ENCODE measurements at regions not wholly inside any gene's neighbourhood (a gene's known extent, or its start where the extent isn't known, plus 50 kb on each side); places are given as distances from the start of the nearest gene placed in this dataset.
"Not testable (repeated sequence)": the region's sequence is repeated elsewhere in the genome, so short reads cannot be mapped to it uniquely, and the experiment has no call there.

GRCh38 chr14:53260286-53260685 lies 107.2 kb upstream of the DDHD1 start:
- Histone ChIP-seq H3K27me3 (no peaks in the 10 kb centered on the region), H3K9me3 (peaks cover 0 to 24% of the 10 kb centered on the region in 2 donors), H3K4me3 (no peak overlapping the region), H3K36me3 (no peaks in the 10 kb centered on the region), H3K27ac (no peak overlapping the region), H3K4me1 (no peaks in the 10 kb centered on the region)
- ATAC-seq (no peak), DNase-seq (no peak)
- no peak for TF ChIP-seq CTCF (IDR thresholded peaks at IDR 0.05)
- intact Hi-C loops (cut with DNase I): no loop called here

- Histone ChIP-seq H3K4me1 (no peaks in the 10 kb centered on the region), H3K27ac (no peak overlapping the region), H3K36me3 (no peaks in the 10 kb centered on the region), H3K9me3 (peaks cover 0 to 21% of the 10 kb centered on the region in 2 donors), H3K27me3 (no peaks in the 10 kb centered on the region), H3K4me3 (no peak overlapping the region)
- TF ChIP-seq CTCF (IDR thresholded peaks at IDR 0.05): no peak
- intact Hi-C loops (cut with DNase I): no loop called here
- DNase-seq (no peak), ATAC-seq (no peak)
Observed at GRCh38 chr14:53252141-53252540, 99.0 kb upstream of the DDHD1 start.

GRCh38 chr14:53249059-53249458 lies 95.9 kb upstream of the DDHD1 start:
- intact Hi-C loops (cut with DNase I): no loop called here
- no peak for TF ChIP-seq CTCF (IDR thresholded peaks at IDR 0.05)
- no peak for ATAC-seq
- Histone ChIP-seq H3K36me3 (no peaks in the 10 kb centered on the region), H3K9me3 (peaks cover 0 to under 1% of the 10 kb centered on the region in 2 donors), H3K27ac (no peak overlapping the region), H3K4me1 (no peaks in the 10 kb centered on the region), H3K4me3 (no peak overlapping the region), H3K27me3 (no peaks in the 10 kb centered on the region)
- DNase-seq: no peak

GRCh38 chr14:53247596-53248370 lies 94.7 kb upstream of the DDHD1 start:
- H3K36me3 ChIP-seq: no peaks in the 10 kb centered on the region
- DNase-seq (no peak), ATAC-seq (no peak)
- H3K27me3 ChIP-seq: no peaks in the 10 kb centered on the region
- peaks cover 0 to 7% of the 10 kb centered on the region in 2 donors for H3K9me3 ChIP-seq
- intact Hi-C loops (cut with DNase I): no loop called here
- H3K4me1 ChIP-seq: no peaks in the 10 kb centered on the region
- H3K27ac ChIP-seq: no peak overlapping the region
- no peak overlapping the region for H3K4me3 ChIP-seq
- TF ChIP-seq CTCF (IDR thresholded peaks at IDR 0.05): no peak

- H3K27ac ChIP-seq; H3K36me3 ChIP-seq; H3K9me3 ChIP-seq; H3K4me1 ChIP-seq; DNase-seq; ATAC-seq; H3K27me3 ChIP-seq; H3K4me3 ChIP-seq; intact Hi-C loops (cut with DNase I): not testable (repeated sequence)
Observed at GRCh38 chr14:53242898-53243297, 89.8 kb upstream of the DDHD1 start.

GRCh38 chr14:53237488-53237887 lies 84.4 kb upstream of the DDHD1 start:
- intact Hi-C loops (cut with DNase I): no loop called here
- no peak for DNase-seq
- H3K27me3 ChIP-seq: no peaks in the 10 kb centered on the region
- no peaks in the 10 kb centered on the region for H3K4me1 ChIP-seq
- no peak for TF ChIP-seq CTCF (IDR thresholded peaks at IDR 0.05)
- H3K9me3 ChIP-seq: peaks cover 0 to 2% of the 10 kb centered on the region in 2 donors
- ATAC-seq: no peak
- H3K4me3 ChIP-seq: no peak overlapping the region
- no peak overlapping the region for H3K27ac ChIP-seq
- H3K36me3 ChIP-seq: no peaks in the 10 kb centered on the region

Measured in left lung (tissue), 4 donors.